Transverse colon (tissue), 4 donors: ENCODE measurements at regions not wholly inside any gene's neighbourhood (a gene's known extent, or its start where the extent isn't known, plus 50 kb on each side); places are given as distances from the start of the nearest gene placed in this dataset.

Experiments
- DNase-seq: peaks from one replicate; pipeline ENCODE4 v3.0.0-alpha.2; 2019
- H3K27ac ChIP-seq, 4 donors: fragments of 200-600 bp; sonication (generic); 2 replicates each; pipeline ENCODE4 v1.5.1; 2016 to 2018; ENCODE audit warnings: inconsistent platforms in 4 of 4
- H3K27me3 ChIP-seq: fragments of 200-600 bp; sonication (generic); 2 replicates; pipeline ENCODE4 v1.5.1; 2017; ENCODE audit warnings: inconsistent platforms
- H3K36me3 ChIP-seq, 4 donors: fragments of 200-600 bp; sonication (generic); 2 replicates each; pipeline ENCODE4 v1.5.1; 2017 to 2019; ENCODE audit warnings: inconsistent platforms in 4 of 4
- H3K4me1 ChIP-seq, 4 donors: fragments of 200-600 bp; sonication (generic); 2 replicates each; pipeline ENCODE4 v1.5.1; 2017 to 2020; ENCODE audit warnings: inconsistent platforms in 4 of 4
- H3K4me3 ChIP-seq, 4 donors: fragments of 200-600 bp; sonication (generic); 1 replicate in 1 of 4; 2 replicates in 3 of 4; pipeline versions ENCODE4 v1.5.1 to v1.6.1; 2017 to 2019; ENCODE audit warnings: inconsistent platforms in 4 of 4
- H3K9me3 ChIP-seq, 2 donors: fragments of 200-600 bp; sonication (generic); 2 replicates each; pipeline ENCODE4 v1.5.1; 2017 to 2019; ENCODE audit warnings: inconsistent platforms in 2 of 2
- CTCF ChIP-seq, 5 experiments: fragments of 200-600 bp in 3 of 5; fragments of 450-650 bp in 2 of 5; sonication (generic) in 3 of 5; IDR thresholded peaks; 1 replicate in 2 of 5; 2 replicates in 3 of 5; pipeline ENCODE4 v1.5.1; 2016 to 2017; ENCODE audit warnings: antibody characterized with exemption in 5 of 5, inconsistent platforms in 3 of 5, mild to moderate bottlenecking in 2 of 5, moderate library complexity in 1 of 5
- EP300 ChIP-seq: sonication (generic); formaldehyde crosslinking; IDR thresholded peaks from one replicate; pipeline ENCODE4 v1.6.1; 2017; ENCODE audit warnings: antibody characterized with exemption, low read depth
- POLR2A ChIP-seq: fragments of 450-650 bp; IDR thresholded peaks from one replicate; pipeline ENCODE4 v1.6.1; 2016; ENCODE audit warnings: antibody characterized with exemption, mild to moderate bottlenecking, moderate library complexity
- POLR2AphosphoS5 ChIP-seq, 3 donors: sonication (generic); formaldehyde crosslinking; IDR thresholded peaks; one replicate each; pipeline ENCODE4 v1.6.1; 2016; ENCODE audit warnings: antibody characterized with exemption in 3 of 3
- WGBS, 2 donors: methylation state at CpG; one replicate each; pipeline ENCODE4 v1.1.5; 2018; ENCODE audit warnings: low coverage in 1 of 2; 5-methylcytosine and 5-hydroxymethylcytosine counted together
- in situ Hi-C, 4 donors: fragments of 200-750 bp; cut with MboI; loops; one replicate each; pipeline versions ENCODE4 v1.15.0 to v1.15.1; 2017; ENCODE audit warnings: low sequenced_read_pairs in 3 of 4, low pct_ligation_motif_present in 1 of 4, low pct_unique_long_range_greater_than_20kb in 1 of 4
- intact Hi-C: fragments of 100-400 bp; cut with DNase I; formaldehyde crosslinking; loops from one replicate; pipeline ENCODE4 v1.15.1; 2023; ENCODE audit warnings: low total_unique reads

- Histone ChIP-seq H3K4me3 (no peak overlapping the region), H3K27me3 (no peaks in the 10 kb centered on the region), H3K27ac (no peak overlapping the region), H3K4me1 (no peaks in the 10 kb centered on the region), H3K9me3 (no peaks in the 10 kb centered on the region), H3K36me3 (no peaks in the 10 kb centered on the region)
- in situ Hi-C loops (no loop called here), intact Hi-C loops (no loop called here)
- TF ChIP-seq EP300 (no peak), CTCF (IDR thresholded peaks at IDR 0.05) (no peak), POLR2AphosphoS5 (IDR thresholded peaks at IDR 0.05) (no peak), POLR2A (no peak)
- DNase-seq = no peak
- 57 to 64% methylated on average over 2 of the region's 2 CpGs for WGBS, 2 donors
Measured at GRCh38 chr15:92288755-92289154, 104.9 kb upstream of the ST8SIA2 start.

- 75 to 76% methylated on average over 3 to 4 of the region's 4 CpGs for WGBS, 2 donors
- Histone ChIP-seq H3K27ac (no peak overlapping the region), H3K27me3 (no peaks in the 10 kb centered on the region), H3K9me3 (no peaks in the 10 kb centered on the region), H3K36me3 (no peaks in the 10 kb centered on the region), H3K4me3 (no peak overlapping the region), H3K4me1 (no peaks in the 10 kb centered on the region)
- in situ Hi-C loops (no loop called here), intact Hi-C loops (no loop called here)
- DNase-seq = no peak
- no peak for TF ChIP-seq POLR2A
- TF ChIP-seq EP300 = no peak
- no peak for TF ChIP-seq CTCF (IDR thresholded peaks at IDR 0.05)
- TF ChIP-seq POLR2AphosphoS5 (IDR thresholded peaks at IDR 0.05) = no peak
Measured at GRCh38 chr15:92289733-92290132, 103.9 kb upstream of the ST8SIA2 start.

GRCh38 chr15:92290359-92290992 is 103.2 kb upstream of the ST8SIA2 start:
- no peaks in the 10 kb centered on the region for H3K4me1 ChIP-seq
- no peaks in the 10 kb centered on the region for H3K9me3 ChIP-seq
- in situ Hi-C loops (no loop called here), intact Hi-C loops (no loop called here)
- no peak overlapping the region for H3K4me3 ChIP-seq
- no peaks in the 10 kb centered on the region for H3K27me3 ChIP-seq
- DNase-seq = no peak
- TF ChIP-seq POLR2A (no peak), CTCF (IDR thresholded peaks at IDR 0.05) (no peak), EP300 (no peak), POLR2AphosphoS5 (IDR thresholded peaks at IDR 0.05) (no peak)
- H3K27ac ChIP-seq = no peak overlapping the region
- H3K36me3 ChIP-seq = no peaks in the 10 kb centered on the region
- WGBS, 2 donors = 78 to 86% methylated on average over 3 to 5 of the region's 5 CpGs

GRCh38 chr15:92291900-92292299 is 101.8 kb upstream of the ST8SIA2 start:
- no peak overlapping the region for H3K27ac ChIP-seq
- H3K27me3 ChIP-seq = no peaks in the 10 kb centered on the region
- intact Hi-C loops = no loop called here
- DNase-seq = no peak
- no peak for TF ChIP-seq POLR2A
- H3K9me3 ChIP-seq = no peaks in the 10 kb centered on the region
- WGBS, 2 donors = 80 to 83% methylated on average over 4 of the region's 4 CpGs
- H3K4me1 ChIP-seq = no peaks in the 10 kb centered on the region
- no peak overlapping the region for H3K4me3 ChIP-seq
- in situ Hi-C loops = no loop called here
- H3K36me3 ChIP-seq = no peaks in the 10 kb centered on the region

GRCh38 chr15:92294759-92295158 is 98.9 kb upstream of the ST8SIA2 start:
- no peak for DNase-seq
- Histone ChIP-seq H3K27me3 (no peaks in the 10 kb centered on the region), H3K9me3 (no peaks in the 10 kb centered on the region), H3K4me1 (no peaks in the 10 kb centered on the region), H3K36me3 (no peaks in the 10 kb centered on the region), H3K4me3 (no peak overlapping the region), H3K27ac (no peak overlapping the region)
- intact Hi-C loops = no loop called here
- 49 to 75% methylated on average over 2 to 5 of the region's 5 CpGs for WGBS, 2 donors
- in situ Hi-C loops = no loop called here
- TF ChIP-seq EP300 = no peak
- TF ChIP-seq POLR2AphosphoS5 (IDR thresholded peaks at IDR 0.05) = no peak
- no peak for TF ChIP-seq POLR2A
- no peak for TF ChIP-seq CTCF (IDR thresholded peaks at IDR 0.05)
